ENCODE measurements at regions not wholly inside any gene's neighbourhood (a gene's known extent, or its start where the extent isn't known, plus 50 kb on each side); places are given as distances from the start of the nearest gene placed in this dataset.

DNA sequence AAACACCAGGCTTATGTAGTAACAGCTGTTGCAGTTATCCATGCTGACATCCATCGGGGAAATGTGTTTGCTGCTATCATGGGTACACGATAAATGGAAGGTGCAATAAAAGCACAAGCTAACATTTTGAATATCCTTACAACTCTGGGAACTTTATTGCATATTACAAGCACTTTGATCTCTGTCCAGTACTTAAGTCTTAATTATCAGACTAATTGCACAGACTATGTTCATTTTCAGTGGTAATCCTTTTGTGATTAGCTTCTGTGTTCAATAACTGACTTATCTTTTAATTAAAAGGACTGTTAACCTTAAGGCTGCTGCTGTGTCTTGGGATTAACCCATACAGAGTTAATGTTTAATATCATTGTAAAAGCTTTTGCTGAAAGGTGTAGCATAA, 101.4 kb upstream of the ATP5MC3 start:
- TF ChIP-seq, protein P1, sequence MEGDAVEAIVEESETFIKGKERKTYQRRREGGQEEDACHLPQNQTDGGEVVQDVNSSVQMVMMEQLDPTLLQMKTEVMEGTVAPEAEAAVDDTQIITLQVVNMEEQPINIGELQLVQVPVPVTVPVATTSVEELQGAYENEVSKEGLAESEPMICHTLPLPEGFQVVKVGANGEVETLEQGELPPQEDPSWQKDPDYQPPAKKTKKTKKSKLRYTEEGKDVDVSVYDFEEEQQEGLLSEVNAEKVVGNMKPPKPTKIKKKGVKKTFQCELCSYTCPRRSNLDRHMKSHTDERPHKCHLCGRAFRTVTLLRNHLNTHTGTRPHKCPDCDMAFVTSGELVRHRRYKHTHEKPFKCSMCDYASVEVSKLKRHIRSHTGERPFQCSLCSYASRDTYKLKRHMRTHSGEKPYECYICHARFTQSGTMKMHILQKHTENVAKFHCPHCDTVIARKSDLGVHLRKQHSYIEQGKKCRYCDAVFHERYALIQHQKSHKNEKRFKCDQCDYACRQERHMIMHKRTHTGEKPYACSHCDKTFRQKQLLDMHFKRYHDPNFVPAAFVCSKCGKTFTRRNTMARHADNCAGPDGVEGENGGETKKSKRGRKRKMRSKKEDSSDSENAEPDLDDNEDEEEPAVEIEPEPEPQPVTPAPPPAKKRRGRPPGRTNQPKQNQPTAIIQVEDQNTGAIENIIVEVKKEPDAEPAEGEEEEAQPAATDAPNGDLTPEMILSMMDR (IDR thresholded peaks at IDR 0.05; ENCODE audit: insufficient read depth, low read depth, low read length) = no peak
- TF ChIP-seq EZH2 (IDR thresholded peaks at IDR 0.05; ENCODE audit: insufficient read depth, low read length) = no peak
